Stimulated activated CD8-positive, alpha-beta memory T cell treated with anti-CD3 and anti-CD28 coated beads, Interleukin-4, amount 100 ng/mL, for 4 hours (primary cell): ENCODE measurements at regions not wholly inside any gene's neighbourhood (a gene's known extent, or its start where the extent isn't known, plus 50 kb on each side); places are given as distances from the start of the nearest gene placed in this dataset.

Experiments used
- DNase-seq, 2 donors: peaks; one replicate each; pipeline ENCODE4 v3.0.0-alpha.2; 2020; ENCODE audit warnings: low read depth in 2 of 2, low spot score in 1 of 2

DNA sequence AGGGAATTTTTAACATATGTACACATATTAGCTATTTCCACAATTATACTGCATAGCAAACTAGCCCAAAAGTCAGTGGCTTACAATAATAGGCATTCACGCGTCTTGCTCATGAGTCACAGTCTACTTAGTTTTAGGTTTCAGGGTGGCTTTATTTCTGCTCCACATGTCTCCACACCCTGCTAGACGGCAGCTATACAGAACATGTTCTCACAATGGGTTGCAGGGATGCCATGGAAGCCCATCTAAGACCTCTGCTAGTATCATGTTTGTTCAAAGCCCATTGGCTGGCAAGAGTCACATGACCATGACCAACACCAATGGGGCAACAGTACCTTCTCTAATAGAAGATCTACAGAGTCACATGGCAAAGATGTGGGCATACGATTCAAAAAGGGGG is 96.3 kb upstream of the NEBL start:
- no peak for DNase-seq

DNA sequence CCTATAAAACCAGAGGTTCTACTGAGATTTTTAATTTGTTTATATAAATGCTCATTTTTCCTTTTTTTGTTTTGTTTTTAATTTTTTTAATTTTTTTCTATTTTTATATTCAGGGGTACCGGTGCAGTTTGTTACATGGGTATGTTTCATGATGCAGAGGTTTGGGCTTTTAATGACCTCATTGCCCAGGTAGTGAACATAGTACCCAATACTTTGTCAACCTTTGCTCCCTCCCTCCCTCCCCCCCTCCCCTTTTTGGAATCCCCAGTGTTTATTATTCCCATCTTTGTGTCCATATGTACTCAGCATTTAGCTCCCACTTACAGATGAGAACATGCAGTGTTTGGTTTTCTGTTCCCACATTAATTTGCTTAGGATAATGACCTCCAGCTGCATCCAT is 94.4 kb upstream of the NEBL start:
- no peak for DNase-seq

DNA sequence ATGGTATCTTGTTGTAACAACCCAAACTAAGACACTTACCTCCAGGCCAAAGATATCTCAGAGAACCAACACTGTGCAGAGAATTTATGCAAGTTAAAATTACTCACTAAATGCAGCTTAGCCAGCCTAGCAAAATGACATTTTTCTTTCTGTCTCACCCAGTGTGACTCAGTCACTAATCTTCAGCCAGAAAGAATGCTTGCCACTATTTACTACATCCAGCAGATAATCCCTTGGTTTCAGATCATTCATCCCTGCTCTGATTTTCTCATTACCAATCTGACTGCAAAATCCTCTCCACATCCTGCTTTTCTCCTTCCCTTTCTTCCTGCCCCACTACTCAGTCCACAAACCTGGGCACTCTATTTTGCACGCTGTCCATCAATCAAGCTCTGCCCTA is 93.5 kb upstream of the NEBL start:
- DNase-seq, result no peak

DNA sequence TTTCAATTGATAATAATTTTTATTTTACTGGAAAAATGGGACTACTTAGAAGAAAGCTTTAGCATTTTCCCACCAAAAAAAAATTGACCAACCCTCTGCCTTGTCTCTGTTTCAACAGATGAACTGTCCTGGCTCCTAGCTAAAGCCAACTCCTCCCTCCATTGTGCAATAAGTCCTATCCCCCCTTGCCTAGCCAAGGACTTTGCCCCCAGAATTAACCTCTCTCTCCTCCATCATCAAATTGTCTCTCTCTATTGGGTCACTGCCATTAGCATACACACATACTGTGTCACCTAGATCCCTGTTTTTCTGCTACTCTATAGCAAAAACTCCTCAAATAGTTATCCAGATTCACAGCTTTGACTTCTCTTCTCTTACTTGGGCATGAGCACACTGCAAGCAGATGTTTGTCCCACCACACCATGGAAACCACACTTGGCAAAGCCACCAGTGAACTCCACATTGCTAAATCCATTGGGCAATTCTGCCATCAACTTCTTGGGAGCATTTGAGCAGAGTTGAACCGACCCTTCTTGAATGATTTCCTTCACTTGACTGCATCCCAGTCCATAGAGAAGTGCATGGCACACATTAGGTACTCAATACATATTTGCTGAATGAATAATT is 91.4 kb upstream of the NEBL start:
- no peak for DNase-seq

DNA sequence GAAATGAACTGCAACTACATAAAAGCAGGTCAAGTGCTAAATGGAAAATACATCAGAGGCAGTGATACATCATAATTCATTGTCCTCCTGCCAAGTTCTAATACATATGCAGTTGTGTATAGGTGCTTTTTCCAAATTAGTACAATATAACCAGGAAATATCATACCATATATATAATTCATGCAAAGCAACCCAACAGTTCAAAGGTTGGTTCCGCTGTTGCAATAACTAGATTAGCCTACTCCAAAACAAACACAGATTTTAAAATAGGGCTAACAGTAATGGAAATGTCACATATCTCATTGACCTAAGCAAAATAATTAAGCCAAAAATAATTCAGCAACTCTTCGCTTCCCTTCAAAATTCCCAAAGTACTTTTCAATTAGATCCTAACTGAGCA is 88.9 kb upstream of the NEBL start:
- no peak for DNase-seq

DNA sequence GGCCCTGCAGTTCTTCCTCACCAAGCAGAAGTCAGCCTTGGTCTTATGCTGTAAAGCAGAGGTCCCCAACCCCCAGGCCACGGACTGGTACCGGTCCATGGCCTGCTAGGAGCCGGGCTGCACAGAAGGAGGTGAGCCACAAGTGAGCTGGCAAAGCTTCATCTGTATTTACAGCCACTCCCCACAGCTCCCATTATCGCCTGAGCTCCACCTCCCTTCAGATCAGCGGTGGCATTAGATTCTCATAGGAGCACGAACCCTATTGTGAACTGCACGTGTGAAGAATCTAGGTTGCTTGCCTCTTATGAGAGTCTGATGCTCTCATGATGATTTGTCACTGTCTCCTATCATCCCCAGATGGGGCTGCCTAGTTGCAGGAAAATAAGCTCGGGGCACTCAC is 87.6 kb upstream of the NEBL start:
- DNase-seq, result no peak

DNA sequence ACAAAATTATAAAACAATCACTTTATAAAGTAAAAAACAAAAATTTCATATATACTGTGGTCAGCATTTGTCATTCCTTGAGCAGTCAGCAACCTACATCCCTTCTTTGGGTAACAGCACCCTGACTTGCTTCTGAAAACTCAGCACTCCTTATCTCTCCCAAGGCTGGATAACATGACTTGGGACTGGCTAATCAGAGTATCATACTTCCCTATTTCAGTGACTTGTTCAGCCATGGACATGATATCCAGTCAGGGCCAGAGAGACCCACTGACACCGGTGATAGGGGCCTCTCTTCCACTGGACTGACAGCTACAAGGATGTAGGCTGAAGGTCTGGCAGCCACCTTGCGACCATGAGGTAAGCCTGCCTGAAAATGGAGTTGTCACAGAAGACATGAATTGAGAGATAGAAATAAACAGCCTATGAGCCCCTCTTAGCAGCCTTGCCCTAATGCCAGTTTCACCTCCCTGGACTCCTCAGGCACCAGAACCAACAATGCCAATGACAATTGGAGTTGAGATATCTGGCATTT is 84.4 kb upstream of the NEBL start:
- DNase-seq, result no peak

DNA sequence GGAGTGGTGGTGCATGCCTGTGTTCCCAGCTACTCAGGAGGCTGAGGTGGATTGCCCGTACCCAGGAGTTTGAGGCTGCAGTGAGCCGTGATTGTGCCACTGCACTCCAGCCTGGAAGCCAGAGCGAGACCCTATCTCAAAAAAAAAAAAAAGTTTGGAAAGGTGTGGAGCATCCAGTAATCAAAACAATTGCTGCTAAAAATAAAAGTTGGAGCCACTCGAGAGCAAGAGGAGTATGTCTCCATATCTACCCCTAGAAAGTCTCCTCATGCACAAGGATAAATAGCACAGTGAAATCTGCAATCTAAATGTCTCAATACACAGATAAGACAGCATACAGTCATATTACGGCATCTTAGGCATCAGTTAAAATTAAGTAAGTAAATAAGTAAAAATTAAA is 81.5 kb upstream of the NEBL start:
- no peak for DNase-seq

DNA sequence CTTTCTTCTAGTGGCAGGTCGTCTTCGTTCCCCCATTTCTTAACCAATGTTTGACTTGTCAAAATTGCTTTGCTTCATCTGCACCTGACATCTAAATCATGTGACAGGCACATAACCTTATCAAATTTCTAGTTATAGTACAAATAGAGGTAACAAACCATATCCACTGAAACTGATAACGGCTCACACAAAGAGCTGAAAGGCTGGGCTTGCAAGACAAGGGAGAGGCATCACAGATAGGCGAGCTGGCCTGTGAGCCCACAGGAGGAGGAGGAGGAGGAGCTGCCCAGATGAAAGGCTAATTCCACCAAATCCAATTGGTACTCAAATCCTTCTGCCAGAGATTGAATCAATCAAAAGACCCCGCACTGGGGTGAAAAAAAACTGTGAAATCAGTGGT is 80.2 kb upstream of the NEBL start:
- DNase-seq, result no peak

DNA sequence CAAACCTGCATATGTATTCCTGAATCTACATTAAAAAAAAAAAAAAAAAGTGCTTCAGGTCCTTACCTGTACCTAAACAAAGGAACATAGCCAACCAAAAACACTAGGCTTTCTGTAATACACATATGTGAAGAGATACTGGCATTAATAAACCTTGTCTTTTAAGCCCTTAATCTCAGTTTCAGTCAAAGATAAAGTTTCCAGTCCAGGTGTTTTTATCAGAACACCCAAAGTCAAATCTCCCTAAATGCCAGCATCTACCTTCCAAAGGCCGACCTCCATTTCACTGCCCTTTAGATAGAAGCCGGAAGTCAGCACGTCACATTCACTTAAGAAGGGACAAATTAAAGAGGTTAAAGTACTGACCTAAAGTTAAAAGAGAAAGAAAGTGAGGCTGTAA is 79.8 kb upstream of the NEBL start:
- no peak for DNase-seq

DNA sequence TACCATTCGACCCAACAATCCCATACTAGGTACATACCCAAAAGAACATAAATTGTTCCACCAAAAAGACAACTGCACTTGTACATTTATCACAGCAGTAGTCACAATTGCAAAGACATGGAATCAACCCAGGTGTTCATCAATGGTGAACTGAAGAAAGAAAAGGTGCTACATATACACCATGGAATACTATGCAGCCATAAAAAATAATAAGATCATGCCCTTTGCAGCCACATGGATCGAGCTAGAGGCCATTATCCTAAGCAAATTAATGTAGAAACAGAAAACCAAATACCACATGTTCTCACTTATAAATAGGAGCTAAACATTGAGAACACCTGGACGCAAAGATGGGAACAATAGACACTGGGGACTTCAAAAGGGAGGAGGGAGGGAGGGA is 79.3 kb upstream of the NEBL start:
- DNase-seq, result no peak

DNA sequence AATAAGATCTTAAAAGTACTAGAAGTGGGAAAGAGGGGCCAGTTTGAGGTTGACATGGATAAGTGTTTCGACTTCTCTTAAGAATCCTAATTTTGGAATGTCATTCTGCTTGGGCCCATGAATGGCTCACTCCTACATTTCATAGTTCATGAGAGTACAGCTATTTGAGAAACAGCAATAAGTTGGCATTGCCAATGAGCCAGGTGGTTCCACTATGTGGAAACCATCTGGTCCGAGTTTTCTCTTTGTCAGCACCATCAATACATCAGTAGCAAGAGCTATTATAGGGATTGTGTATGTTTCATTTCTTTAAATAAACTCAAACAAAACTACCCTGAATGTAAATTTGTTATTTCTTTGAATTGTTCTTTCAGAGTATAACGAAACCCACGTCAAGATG is 78.1 kb upstream of the NEBL start:
- DNase-seq, result no peak

DNA sequence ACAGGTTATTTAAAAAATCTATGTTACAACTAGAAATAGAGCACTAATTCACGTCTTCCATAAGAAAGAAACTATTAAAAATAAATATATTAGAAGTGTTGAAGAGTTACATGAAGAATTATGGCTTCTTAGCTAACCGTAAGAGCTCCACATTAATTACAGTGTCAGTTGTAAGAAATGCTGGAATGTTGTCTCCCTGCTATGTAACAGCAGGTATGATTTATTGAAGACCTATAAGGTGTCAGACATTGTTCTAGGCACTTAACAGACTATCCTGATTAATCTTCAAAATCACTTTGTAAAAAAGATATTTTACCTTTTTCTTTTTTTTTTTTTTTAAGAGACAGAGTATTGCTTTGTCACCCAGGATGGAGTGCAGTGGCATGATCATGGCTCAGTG is 75.8 kb upstream of the NEBL start:
- DNase-seq, result no peak

DNA sequence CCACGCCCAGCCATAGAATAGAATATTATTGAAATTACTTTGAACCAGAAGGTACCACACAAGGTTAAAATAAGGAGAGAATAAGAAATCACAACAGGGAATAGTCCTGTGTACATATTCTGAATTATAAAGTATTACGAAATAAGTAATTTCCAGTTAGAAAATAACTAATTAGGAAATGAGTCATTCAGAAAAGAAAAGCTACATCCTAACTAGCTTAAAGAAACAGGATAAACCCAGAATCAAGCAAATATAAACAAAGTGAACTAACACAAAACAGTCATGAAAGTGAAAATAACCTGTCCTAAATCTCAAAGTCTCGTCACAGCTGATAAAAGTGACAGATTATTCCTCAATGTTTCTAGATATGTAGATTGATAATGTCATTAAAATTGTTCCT is 74.8 kb upstream of the NEBL start:
- no peak for DNase-seq

DNA sequence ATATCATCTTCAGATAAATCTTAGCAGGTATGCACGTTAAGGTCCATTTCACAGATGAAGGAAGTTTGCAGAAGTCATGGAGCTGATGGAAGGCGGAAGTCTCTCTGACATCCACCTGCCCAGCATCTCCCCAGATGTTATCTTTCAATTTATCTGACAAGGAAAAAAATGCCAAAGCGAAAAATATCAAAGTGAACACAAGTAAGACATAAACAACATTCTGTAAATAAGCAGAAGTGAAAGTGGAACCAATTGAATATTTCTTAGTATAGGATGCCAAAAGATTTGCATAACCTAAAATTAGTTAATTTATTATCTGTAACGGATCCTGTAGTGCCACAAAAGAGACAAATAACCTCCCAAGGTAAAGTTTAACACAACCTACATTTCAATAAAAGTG is 73.6 kb upstream of the NEBL start:
- DNase-seq, result no peak

DNA sequence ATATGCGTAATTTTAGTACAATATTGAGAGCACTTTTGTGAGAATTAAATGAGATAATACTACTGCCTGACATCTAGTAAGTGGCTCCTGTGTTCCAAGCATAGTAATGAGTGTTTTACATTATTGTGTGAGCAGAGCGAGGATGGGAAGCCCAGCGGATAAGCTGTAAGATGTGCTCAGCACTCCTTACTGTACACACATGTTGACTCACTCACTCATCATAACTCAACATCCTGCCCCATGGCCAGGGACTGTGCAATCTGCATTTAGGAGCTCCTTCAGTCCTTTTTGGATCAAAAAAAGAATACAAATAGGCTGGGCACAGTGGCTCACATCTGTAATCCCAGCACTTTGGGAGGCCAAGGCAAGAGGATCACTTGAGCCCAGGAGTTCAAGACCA is 72.9 kb upstream of the NEBL start:
- DNase-seq, result no peak

DNA sequence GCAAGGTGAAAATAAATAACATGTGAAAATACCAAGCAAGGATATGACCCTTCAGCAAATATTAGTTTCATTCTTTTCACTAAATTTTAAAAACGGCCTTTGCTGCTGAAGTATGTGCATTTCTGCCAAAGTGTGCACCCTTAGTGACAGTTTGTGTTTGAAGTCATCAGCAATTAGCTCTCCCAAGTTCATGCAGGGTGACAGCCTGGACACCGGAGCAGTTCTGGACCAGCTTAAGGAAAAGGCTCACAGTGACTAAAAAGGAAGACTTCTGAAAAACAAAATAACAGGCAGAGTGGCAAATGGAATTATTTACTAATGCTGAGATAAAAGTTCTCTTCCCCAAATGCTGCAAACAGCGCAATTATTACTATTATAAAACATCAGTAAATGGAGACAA is 69.3 kb upstream of the NEBL start:
- no peak for DNase-seq

DNA sequence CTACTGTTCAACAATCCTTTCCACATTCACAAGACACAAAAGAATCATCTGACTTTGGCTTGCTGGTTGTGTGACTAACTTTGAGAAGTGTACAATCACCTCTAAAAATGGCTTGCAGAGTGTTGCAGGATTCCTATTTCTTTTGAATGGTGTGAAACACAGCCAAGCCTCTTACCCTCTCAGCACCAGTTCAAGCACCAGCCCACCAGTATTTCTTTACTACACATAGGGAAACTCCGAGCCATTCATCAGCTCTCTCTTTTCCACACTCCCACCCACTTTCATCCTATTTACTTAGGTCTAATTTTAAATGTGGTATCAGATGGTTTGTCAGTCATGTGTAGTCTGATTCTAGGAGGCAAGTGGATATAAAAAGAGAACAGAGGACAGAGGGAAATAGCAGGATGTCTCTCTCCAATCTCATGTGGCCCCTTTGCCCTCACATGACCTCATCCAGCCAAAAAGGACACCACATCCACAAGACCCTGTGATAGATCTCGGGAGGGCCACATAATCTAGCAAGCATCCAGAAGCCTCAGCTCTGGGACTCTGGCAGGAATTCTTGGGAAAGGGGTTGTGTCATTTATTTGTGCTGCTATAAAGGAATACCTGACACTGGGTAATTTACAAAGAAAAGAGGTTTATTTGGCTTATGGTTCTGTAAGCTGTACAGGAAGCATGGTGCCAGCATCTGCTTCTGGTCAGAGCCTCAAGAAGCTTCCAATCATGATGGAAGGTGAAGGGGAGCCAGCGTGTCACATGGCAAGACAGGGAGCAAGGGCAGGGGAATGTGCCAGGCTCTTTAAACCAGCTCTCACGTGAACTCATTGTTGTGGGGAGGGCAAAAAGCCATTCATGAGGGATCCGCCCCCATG is 66.8 kb upstream of the NEBL start:
- DNase-seq, result no peak

DNA sequence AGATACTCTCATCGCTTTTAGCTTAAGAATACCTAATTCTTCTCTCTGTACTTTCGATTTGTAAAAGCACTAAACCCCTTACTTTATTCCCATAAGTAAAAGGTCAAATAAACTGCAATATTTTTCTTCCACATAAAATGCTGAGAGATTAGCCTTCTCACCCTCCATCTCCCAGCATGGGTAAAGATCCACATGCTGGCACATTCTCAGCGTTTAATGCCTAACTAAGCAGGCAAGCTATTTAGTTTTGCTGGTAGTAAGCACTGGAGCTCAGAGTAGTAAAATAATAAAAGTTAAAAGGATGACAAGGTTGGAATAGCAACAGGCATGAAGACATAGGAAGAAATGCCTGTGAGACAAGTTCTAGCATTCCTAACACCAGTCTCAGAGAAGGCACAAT is 65.9 kb upstream of the NEBL start:
- DNase-seq, result no peak

DNA sequence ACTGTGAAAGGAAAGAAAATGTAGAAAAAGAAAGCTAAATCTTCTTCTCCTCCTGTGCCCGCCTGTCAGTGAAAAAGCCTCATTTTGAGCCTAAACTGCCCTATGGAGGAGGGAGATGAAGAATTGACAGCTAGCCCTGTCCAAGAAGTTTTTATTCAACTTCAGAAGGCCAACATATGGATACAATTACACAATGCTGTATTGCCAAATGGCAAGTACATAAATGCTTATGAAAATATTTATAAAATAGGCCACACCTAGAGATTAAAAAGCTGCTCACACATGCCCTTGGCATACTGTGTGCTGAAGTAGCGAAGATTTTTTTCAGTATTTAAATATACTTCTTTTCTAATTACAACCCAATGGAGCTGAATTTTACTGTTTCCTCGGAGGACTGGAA is 65.1 kb upstream of the NEBL start:
- DNase-seq, result no peak

DNA sequence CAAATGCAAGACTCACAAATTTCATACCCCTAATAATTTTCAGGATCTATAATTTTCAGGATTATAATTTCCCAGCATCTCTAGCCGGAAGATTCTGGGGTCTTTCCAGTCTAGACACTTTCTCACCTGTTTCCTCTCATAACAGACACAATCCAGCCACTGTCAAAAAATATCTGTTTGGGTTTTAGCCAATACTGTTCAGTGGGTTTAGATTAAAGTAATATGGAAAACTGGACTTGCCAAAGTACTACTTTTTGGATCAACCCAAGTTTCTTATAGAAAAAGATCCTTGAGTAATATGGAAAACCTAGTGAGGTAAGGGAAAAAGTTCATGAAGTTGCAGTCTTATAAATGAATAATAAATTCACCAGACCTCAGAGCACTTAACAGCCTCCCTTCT is 62.1 kb upstream of the NEBL start:
- DNase-seq, result no peak

DNA sequence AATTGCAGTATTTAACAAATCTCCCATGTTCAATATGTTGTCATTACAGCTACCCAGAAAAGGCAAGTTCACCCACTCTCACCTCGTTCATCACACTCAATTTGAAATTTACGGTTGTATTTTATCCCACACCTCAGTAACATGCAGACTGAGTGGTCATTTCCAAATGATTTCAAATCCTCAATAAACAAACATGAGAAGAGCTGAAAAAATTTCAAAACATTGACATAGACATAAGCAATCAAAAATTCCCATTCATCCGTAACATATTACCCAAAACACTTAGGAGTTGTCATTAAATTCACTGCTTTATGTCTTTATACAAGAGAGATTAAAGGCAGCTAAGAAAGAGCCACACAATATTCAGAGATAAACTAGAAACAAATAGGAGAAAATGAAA is 61.7 kb upstream of the NEBL start:
- DNase-seq, result no peak

DNA sequence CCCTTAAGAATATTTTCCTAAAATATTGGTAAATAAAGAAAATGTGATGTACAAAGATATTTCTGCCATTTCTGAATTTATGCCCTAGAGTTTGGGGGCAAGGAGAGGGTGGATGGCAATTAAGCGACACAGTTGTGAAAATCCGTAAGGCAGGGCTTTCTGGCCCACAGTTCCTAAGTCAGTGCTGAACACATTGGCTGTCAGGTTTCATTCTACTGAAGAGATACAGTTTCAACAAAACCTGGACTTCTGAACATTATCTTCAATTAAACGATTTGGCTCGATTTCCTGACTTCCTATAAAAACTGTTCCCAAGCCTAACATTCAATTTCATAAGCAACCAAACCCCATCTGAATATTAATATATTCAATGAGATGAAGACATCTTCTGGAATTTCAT is 61.1 kb upstream of the NEBL start:
- DNase-seq, result no peak
